ENCODE measurements at regions not wholly inside any gene's neighbourhood (a gene's known extent, or its start where the extent isn't known, plus 50 kb on each side); places are given as distances from the start of the nearest gene placed in this dataset.
"Not testable (repeated sequence)": the region's sequence is repeated elsewhere in the genome, so short reads cannot be mapped to it uniquely, and the experiment has no call there.

DNA sequence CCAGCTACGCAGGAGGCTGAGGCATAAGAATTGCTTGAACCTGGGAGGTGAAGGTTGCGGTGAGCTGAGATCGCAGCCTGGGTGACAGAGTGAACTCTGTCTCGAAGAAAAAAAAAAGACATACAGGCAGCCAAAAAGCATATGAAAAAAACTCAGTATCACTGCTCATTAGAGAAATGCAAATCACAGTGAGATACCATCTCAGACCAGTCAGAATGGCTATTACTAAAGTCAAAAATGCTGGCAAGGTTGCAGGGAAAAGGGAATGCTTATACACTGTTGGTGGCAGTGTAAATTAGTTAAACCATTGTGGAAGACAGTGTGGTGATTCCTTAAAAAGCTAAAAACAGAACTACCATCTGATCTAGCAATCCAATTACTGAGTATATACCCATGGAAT, 123.1 kb downstream of the CHIC2 start:
- no peak for ATAC-seq
- POLR2A ChIA-PET (ENCODE audit: unreplicated experiment), result interaction anchor here (0.6 kb wide), 1 partner anchor 30 kb away, joined by 5 read pairs; no protein-coding TSS in a partner anchor
- no peaks in the 10 kb centered on the region for H3K27me3 ChIP-seq (ENCODE audit: low read length)
- H2AFZ ChIP-seq (ENCODE audit: low read length), result no peak overlapping the region
- no peaks in the 10 kb centered on the region for H4K20me1 ChIP-seq (ENCODE audit: low read length)
- H3K79me2 ChIP-seq (ENCODE audit: low read length), result no peaks in the 10 kb centered on the region
- H3K36me3 ChIP-seq (ENCODE audit: low read depth, low read length), result no peaks in the 10 kb centered on the region
- DNase-seq, result no peak
- intact Hi-C loops (cut with micrococcal nuclease), result loop anchor here (5.0 kb wide), 1 partner anchor 66 kb away; no protein-coding TSS in a partner anchor
- H3K4me3 ChIP-seq (ENCODE audit: low read length), result no peak overlapping the region
- no peaks in the 10 kb centered on the region for H3K9me2 ChIP-seq (replicated peaks; ENCODE audit: low read length)
- H3K4me2 ChIP-seq (ENCODE audit: low read length), result no peak overlapping the region
- peaks cover 3% of the 10 kb centered on the region for H3F3A ChIP-seq (ENCODE audit: low read length, unreplicated experiment)
- TF ChIP-seq EZH2 (IDR thresholded peaks at IDR 0.05; ENCODE audit: low read length, unreplicated experiment), result no peak
- TF ChIP-seq EZH2phosphoT487 (IDR thresholded peaks at IDR 0.05; ENCODE audit: borderline replicate concordance, low read length), result no peak
- TF ChIP-seq, protein P1, sequence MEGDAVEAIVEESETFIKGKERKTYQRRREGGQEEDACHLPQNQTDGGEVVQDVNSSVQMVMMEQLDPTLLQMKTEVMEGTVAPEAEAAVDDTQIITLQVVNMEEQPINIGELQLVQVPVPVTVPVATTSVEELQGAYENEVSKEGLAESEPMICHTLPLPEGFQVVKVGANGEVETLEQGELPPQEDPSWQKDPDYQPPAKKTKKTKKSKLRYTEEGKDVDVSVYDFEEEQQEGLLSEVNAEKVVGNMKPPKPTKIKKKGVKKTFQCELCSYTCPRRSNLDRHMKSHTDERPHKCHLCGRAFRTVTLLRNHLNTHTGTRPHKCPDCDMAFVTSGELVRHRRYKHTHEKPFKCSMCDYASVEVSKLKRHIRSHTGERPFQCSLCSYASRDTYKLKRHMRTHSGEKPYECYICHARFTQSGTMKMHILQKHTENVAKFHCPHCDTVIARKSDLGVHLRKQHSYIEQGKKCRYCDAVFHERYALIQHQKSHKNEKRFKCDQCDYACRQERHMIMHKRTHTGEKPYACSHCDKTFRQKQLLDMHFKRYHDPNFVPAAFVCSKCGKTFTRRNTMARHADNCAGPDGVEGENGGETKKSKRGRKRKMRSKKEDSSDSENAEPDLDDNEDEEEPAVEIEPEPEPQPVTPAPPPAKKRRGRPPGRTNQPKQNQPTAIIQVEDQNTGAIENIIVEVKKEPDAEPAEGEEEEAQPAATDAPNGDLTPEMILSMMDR (conservative IDR thresholded peaks at IDR 0.05; ENCODE audit: low read depth, low read length), result no peak
- H3K4me1 ChIP-seq (ENCODE audit: insufficient read depth, low read length), result peaks cover 22% of the 10 kb centered on the region
- no peak overlapping the region for H3K9ac ChIP-seq (ENCODE audit: low read length)
- BruUV-seq (replicated peaks), result no TSS peak
- no peaks in the 10 kb centered on the region for H3K9me3 ChIP-seq (ENCODE audit: low read length)
- CTCF ChIA-PET, result interaction anchor here (0.6 kb wide), 1 partner anchor 13 kb away, joined by 3 read pairs; no protein-coding TSS in a partner anchor
- no peak overlapping the region for H3K27ac ChIP-seq (ENCODE audit: low read length)

DNA sequence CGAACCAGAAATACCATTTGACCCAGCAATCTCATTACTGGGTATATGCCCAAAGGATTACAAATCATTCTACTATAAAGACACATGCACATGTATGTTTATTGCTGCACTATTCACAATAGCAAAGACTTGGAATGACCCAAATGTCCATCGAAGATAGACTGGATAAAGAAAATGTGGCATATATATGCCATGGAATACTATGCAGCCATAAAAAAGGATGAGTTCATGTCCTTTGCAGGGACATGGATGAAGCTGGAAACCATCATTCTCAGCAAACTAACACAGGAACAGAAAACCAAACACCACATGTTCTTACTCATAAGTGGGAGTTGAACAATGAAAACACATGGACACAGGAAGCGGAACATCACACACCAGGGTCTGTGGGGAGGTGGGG, 124.5 kb downstream of the CHIC2 start:
- H3K9me3 ChIP-seq (ENCODE audit: low read length); BruUV-seq (replicated peaks); H3K27me3 ChIP-seq (ENCODE audit: low read length); H3K79me2 ChIP-seq (ENCODE audit: low read length); ATAC-seq; DNase-seq; CTCF ChIA-PET; POLR2A ChIA-PET (ENCODE audit: unreplicated experiment); H3K4me3 ChIP-seq (ENCODE audit: low read length); H4K20me1 ChIP-seq (ENCODE audit: low read length); H3F3A ChIP-seq (ENCODE audit: low read length, unreplicated experiment); H2AFZ ChIP-seq (ENCODE audit: low read length); H3K27ac ChIP-seq (ENCODE audit: low read length); H3K36me3 ChIP-seq (ENCODE audit: low read depth, low read length); H3K9me2 ChIP-seq (replicated peaks; ENCODE audit: low read length); H3K9ac ChIP-seq (ENCODE audit: low read length); H3K4me2 ChIP-seq (ENCODE audit: low read length): not testable (repeated sequence)
- intact Hi-C loops (cut with micrococcal nuclease), result loop anchor here (5.0 kb wide), 1 partner anchor 67 kb away; no protein-coding TSS in a partner anchor
- H3K4me1 ChIP-seq (ENCODE audit: insufficient read depth, low read length), result peaks cover 22% of the 10 kb centered on the region

GRCh38 chr4:53937918-53938317, 126.5 kb downstream of the CHIC2 start:
- Histone ChIP-seq H3K79me2 (ENCODE audit: low read length) (no peaks in the 10 kb centered on the region), H3K27me3 (ENCODE audit: low read length) (no peaks in the 10 kb centered on the region), H3F3A (ENCODE audit: low read length, unreplicated experiment) (no peaks in the 10 kb centered on the region), H4K20me1 (ENCODE audit: low read length) (no peaks in the 10 kb centered on the region), H3K27ac (ENCODE audit: low read length) (no peak overlapping the region), H3K4me2 (ENCODE audit: low read length) (no peak overlapping the region), H3K4me1 (ENCODE audit: insufficient read depth, low read length) (peaks cover 3% of the 10 kb centered on the region; the same call in 1 of the 2 replicates), H3K9ac (ENCODE audit: low read length) (no peak overlapping the region), H3K36me3 (ENCODE audit: low read depth, low read length) (no peaks in the 10 kb centered on the region), H3K9me2 (replicated peaks; ENCODE audit: low read length) (no peaks in the 10 kb centered on the region), H3K4me3 (ENCODE audit: low read length) (no peak overlapping the region), H2AFZ (ENCODE audit: low read length) (no peak overlapping the region), H3K9me3 (ENCODE audit: low read length) (no peaks in the 10 kb centered on the region)
- ATAC-seq, result no peak
- intact Hi-C loops (cut with micrococcal nuclease), result no loop called here
- DNase-seq, result no peak
- CTCF ChIA-PET, result no interaction called here
- POLR2A ChIA-PET (ENCODE audit: unreplicated experiment), result no interaction called here
- no TSS peak for BruUV-seq (replicated peaks)
- TF ChIP-seq EZH2phosphoT487 (IDR thresholded peaks at IDR 0.05; ENCODE audit: borderline replicate concordance, low read length) (no peak), EZH2 (IDR thresholded peaks at IDR 0.05; ENCODE audit: low read length, unreplicated experiment) (no peak)
- TF ChIP-seq, protein P1 (conservative IDR thresholded peaks at IDR 0.05; ENCODE audit: low read depth, low read length), result no peak
